HG02759 (cell line): ENCODE measurements at regions not wholly inside any gene's neighbourhood (a gene's known extent, or its start where the extent isn't known, plus 50 kb on each side); places are given as distances from the start of the nearest gene placed in this dataset.

Experiments
- ATAC-seq: cut with Tn5 transposase; IDR thresholded peaks from one replicate; pipeline ENCODE4 v1.9.1; 2021; ENCODE audit warnings: mild to moderate bottlenecking, moderate library complexity; ENCODE audit not compliant: unreplicated experiment

- no peak for ATAC-seq
Measured at GRCh38 chr13:50299546-50300249, 284.5 kb downstream of the KCNRG start.

GRCh38 chr13:50303963-50304721, 288.9 kb downstream of the KCNRG start:
- ATAC-seq, result no peak

GRCh38 chr13:50306156-50306555, 290.9 kb downstream of the KCNRG start:
- ATAC-seq, result no peak

- no peak for ATAC-seq
Measured at GRCh38 chr13:50309318-50309717, 294.1 kb downstream of the KCNRG start.

GRCh38 chr13:50309882-50310594, 294.8 kb downstream of the KCNRG start:
- no peak for ATAC-seq

- no peak for ATAC-seq
Measured at GRCh38 chr13:50310734-50311133, 295.5 kb downstream of the KCNRG start.

GRCh38 chr13:50318887-50319286, 303.6 kb downstream of the KCNRG start:
- no peak for ATAC-seq

GRCh38 chr13:50319635-50320255, 304.5 kb downstream of the KCNRG start:
- ATAC-seq, result no peak

- no peak for ATAC-seq
Measured at GRCh38 chr13:50320271-50320862, 305.1 kb downstream of the KCNRG start.

- no peak for ATAC-seq
Measured at GRCh38 chr13:50322006-50322405, 306.8 kb downstream of the KCNRG start.

- no peak for ATAC-seq
Measured at GRCh38 chr13:50323440-50324065, 308.3 kb downstream of the KCNRG start.

- no peak for ATAC-seq
Measured at GRCh38 chr13:50326271-50326670, 311.0 kb downstream of the KCNRG start.

- ATAC-seq, result no peak
Measured at GRCh38 chr13:50326811-50327210, 311.6 kb downstream of the KCNRG start.

- no peak for ATAC-seq
Measured at GRCh38 chr13:50334115-50334778, 319.0 kb downstream of the KCNRG start.

- no peak for ATAC-seq
Measured at GRCh38 chr13:50334944-50335343, 319.7 kb downstream of the KCNRG start.

GRCh38 chr13:50339271-50339670, 324.0 kb downstream of the KCNRG start:
- no peak for ATAC-seq

- no peak for ATAC-seq
Measured at GRCh38 chr13:50340146-50340545, 324.9 kb downstream of the KCNRG start.

- ATAC-seq, result no peak
Measured at GRCh38 chr13:50340551-50341287, 325.5 kb downstream of the KCNRG start.

GRCh38 chr13:50341526-50341925, 326.3 kb downstream of the KCNRG start:
- no peak for ATAC-seq
